ENCODE measurements at regions not wholly inside any gene's neighbourhood (a gene's known extent, or its start where the extent isn't known, plus 50 kb on each side); places are given as distances from the start of the nearest gene placed in this dataset.
"Not testable (repeated sequence)": the region's sequence is repeated elsewhere in the genome, so short reads cannot be mapped to it uniquely, and the experiment has no call there.

DNA sequence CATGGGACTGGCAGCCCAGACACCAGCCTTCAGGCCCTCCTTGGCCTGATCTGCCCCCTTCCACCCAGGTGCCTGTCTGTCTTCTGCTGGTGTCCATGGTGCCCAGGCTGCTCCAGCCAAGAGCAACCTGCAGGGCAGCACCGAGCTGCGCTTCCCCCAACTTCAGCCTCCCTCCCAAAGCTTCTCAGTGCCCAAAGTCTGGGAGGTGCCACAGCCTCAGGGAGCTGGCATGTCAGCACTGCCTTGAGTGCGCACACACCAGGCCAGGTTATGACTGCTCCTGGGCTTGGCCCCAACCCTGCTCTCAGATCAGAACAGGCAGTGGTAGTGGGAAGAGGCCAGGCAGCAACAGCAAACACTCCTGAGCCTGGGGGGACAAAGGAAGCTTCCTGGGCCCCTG is 304.6 kb upstream of the NRG3 start:
- no peak for DNase-seq (ENCODE audit: insufficient read length, low spot score)
- no peak for FAIRE-seq
- TF ChIP-seq TAF1 (IDR thresholded peaks at IDR 0.05; ENCODE audit: low read depth, low read length) (no peak), POLR2A (IDR thresholded peaks at IDR 0.05; ENCODE audit: low read depth, low read length) (no peak), POU2F2 (IDR thresholded peaks at IDR 0.05; ENCODE audit: low read depth, low read length) (no peak), POLR2AphosphoS5 (IDR thresholded peaks at IDR 0.05; ENCODE audit: low read depth, low read length) (no peak), PAX5 (IDR thresholded peaks at IDR 0.05; ENCODE audit: insufficient read depth, low read length, severe bottlenecking) (no peak), SPI1 (IDR thresholded peaks at IDR 0.05; ENCODE audit: low read depth, low read length) (no peak)

DNA sequence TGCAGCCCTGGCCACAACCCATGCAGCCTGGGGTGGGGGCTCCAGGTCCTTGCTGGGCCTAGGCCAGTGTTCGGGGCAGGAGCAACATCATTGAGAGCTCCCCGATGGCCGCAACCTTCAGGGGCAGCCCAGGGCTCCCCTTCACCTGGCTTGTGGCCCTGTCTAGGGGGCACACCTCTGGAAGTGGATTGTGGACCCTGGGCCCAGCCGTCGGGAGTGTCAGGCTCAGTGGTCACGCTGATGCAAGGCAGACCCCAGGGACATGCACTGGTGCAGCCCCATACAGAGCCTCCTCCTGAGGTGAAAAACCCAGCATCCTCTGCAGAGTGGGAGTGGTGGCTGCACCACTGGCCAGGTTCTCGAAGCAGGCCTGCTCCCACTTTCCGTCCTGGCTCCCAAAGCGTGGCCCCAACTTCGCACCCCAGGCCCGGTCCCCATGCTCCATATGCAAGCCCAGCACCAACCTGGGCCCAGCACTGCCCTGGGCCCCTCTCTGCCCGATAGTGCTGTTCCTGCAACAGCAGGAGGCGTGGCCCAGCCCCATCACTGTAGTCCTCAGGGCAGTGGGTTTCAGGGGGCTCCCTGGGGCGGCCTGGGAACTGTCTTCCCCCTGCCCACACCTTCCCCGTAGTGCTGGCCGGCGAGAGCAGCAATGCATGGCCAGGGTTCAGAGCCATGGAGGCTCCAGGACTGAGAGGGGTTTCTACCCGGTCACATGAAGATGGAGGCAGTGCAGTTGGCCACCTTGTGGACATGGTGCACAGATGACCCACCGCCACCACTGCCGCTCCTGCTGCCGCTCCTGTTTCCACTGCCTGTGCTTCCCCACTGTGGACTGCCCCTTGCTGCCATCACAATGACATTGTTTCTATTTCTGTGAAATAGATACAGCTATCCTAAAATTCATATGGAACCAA is 303.9 kb upstream of the NRG3 start:
- DNase-seq (ENCODE audit: insufficient read length, low spot score) (no peak), FAIRE-seq (no peak)
- TF ChIP-seq SPI1 (IDR thresholded peaks at IDR 0.05; ENCODE audit: low read depth, low read length) (no peak), POLR2AphosphoS5 (IDR thresholded peaks at IDR 0.05; ENCODE audit: low read depth, low read length) (no peak), PAX5 (IDR thresholded peaks at IDR 0.05; ENCODE audit: insufficient read depth, low read length, severe bottlenecking) (no peak), TAF1 (IDR thresholded peaks at IDR 0.05; ENCODE audit: low read depth, low read length) (no peak), POLR2A (IDR thresholded peaks at IDR 0.05; ENCODE audit: low read depth, low read length) (no peak), POU2F2 (IDR thresholded peaks at IDR 0.05; ENCODE audit: low read depth, low read length) (no peak)

DNA sequence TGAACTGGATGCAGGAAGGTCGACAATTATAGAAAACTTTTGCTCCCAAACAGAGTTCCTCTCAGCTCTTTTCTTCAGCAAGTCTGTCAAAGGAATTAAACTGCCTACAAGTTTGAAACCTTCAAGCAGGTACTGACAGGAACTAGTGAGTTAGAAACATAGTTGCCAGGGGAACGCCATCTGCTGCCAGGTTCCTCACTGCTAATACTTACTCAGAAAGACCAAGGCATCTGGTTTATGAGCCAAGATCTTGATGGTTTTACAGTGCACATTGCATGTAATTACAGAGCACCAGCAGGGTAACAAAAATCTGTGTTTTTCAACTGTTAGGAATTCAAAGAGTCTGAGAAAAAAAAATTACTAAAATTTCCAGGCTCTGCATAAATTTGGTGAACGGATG is 300.0 kb upstream of the NRG3 start:
- TF ChIP-seq POU2F2 (IDR thresholded peaks at IDR 0.05; ENCODE audit: low read depth, low read length): no peak
- TF ChIP-seq POLR2AphosphoS5 (IDR thresholded peaks at IDR 0.05; ENCODE audit: low read depth, low read length): no peak
- TF ChIP-seq TAF1 (IDR thresholded peaks at IDR 0.05; ENCODE audit: low read depth, low read length): no peak
- TF ChIP-seq PAX5 (IDR thresholded peaks at IDR 0.05; ENCODE audit: insufficient read depth, low read length, severe bottlenecking): no peak
- TF ChIP-seq POLR2A (IDR thresholded peaks at IDR 0.05; ENCODE audit: low read depth, low read length): no peak
- TF ChIP-seq SPI1 (IDR thresholded peaks at IDR 0.05; ENCODE audit: low read depth, low read length): no peak
- no peak for DNase-seq (ENCODE audit: insufficient read length, low spot score)
- FAIRE-seq: no peak

DNA sequence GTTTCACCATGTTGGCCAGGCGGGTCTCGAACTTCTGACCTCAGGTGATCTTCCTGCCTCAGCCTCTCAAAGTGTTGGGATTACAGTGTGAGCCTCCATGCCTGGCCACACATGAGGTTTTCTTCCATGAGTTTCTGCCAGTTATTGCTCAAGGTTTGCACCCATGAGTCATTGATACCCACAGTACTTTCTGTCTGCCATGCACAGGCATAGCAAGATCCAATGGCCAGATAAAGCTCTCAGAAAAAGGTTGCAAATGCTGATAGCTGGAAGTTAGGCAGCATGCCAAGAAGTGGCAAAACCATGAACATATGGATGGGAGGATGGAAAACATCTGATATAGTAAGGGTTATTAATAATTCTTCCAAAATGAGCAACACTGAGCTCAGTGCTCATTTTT is 298.7 kb upstream of the NRG3 start:
- TF ChIP-seq POLR2A (IDR thresholded peaks at IDR 0.05; ENCODE audit: low read depth, low read length) (no peak), POU2F2 (IDR thresholded peaks at IDR 0.05; ENCODE audit: low read depth, low read length) (no peak), TAF1 (IDR thresholded peaks at IDR 0.05; ENCODE audit: low read depth, low read length) (no peak), SPI1 (IDR thresholded peaks at IDR 0.05; ENCODE audit: low read depth, low read length) (no peak), POLR2AphosphoS5 (IDR thresholded peaks at IDR 0.05; ENCODE audit: low read depth, low read length) (no peak), PAX5 (IDR thresholded peaks at IDR 0.05; ENCODE audit: insufficient read depth, low read length, severe bottlenecking) (no peak)
- FAIRE-seq (no peak), DNase-seq (ENCODE audit: insufficient read length, low spot score) (no peak)

DNA sequence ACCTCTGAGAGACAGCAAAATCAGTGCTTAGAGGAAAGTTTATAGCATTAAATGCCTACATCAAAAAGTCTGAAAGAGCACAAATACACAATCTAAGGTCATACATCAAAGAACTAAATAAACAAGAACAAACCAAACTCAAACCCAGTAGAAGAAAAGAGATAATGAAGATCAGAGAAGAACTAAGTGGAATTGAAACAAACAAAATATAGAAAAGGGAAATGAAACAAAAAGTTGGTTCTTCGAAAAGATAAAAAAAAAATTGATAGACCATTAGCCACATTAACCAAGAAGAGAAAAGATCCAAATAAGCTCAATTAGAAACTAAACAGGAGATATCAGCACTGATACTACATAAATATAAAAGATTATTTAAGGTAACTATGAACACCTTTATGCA is 280.0 kb upstream of the NRG3 start:
- no peak for FAIRE-seq
- TF ChIP-seq POLR2AphosphoS5 (IDR thresholded peaks at IDR 0.05; ENCODE audit: low read depth, low read length) (no peak), POU2F2 (IDR thresholded peaks at IDR 0.05; ENCODE audit: low read depth, low read length) (no peak), POLR2A (IDR thresholded peaks at IDR 0.05; ENCODE audit: low read depth, low read length) (no peak), TAF1 (IDR thresholded peaks at IDR 0.05; ENCODE audit: low read depth, low read length) (no peak), SPI1 (IDR thresholded peaks at IDR 0.05; ENCODE audit: low read depth, low read length) (no peak; the same call in 1 of the 2 replicates), PAX5 (IDR thresholded peaks at IDR 0.05; ENCODE audit: insufficient read depth, low read length, severe bottlenecking) (no peak)

DNA sequence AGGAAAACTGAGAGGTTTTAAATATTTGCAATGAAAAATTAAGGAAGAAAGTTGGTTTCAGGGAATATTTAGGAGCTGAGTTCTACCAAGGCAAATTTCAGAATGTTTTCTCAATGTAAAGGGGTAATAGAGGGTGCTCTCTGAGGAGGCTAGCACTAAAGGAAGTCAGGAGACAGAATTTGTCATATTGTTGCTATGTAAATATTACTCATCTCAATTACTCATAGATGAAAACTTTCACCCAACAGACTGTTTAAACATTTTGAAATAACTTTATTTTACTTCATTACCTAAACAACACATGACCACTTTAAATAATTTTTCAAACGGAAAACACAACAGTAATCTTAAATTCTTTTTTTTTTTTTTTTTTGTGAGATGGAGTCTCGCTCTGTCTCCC is 274.8 kb upstream of the NRG3 start:
- FAIRE-seq (no peak), DNase-seq (ENCODE audit: insufficient read length, low spot score) (no peak)
- TF ChIP-seq POU2F2 (IDR thresholded peaks at IDR 0.05; ENCODE audit: low read depth, low read length): no peak
- no peak for TF ChIP-seq TAF1 (IDR thresholded peaks at IDR 0.05; ENCODE audit: low read depth, low read length)
- no peak for TF ChIP-seq POLR2AphosphoS5 (IDR thresholded peaks at IDR 0.05; ENCODE audit: low read depth, low read length)
- TF ChIP-seq POLR2A (IDR thresholded peaks at IDR 0.05; ENCODE audit: low read depth, low read length): no peak
- no peak for TF ChIP-seq SPI1 (IDR thresholded peaks at IDR 0.05; ENCODE audit: low read depth, low read length)
- TF ChIP-seq PAX5 (IDR thresholded peaks at IDR 0.05; ENCODE audit: insufficient read depth, low read length, severe bottlenecking): no peak

More for the DNA sequence above, 280.0 kb upstream of the NRG3 start:
- no peak for DNase-seq (ENCODE audit: insufficient read length, low spot score)

DNA sequence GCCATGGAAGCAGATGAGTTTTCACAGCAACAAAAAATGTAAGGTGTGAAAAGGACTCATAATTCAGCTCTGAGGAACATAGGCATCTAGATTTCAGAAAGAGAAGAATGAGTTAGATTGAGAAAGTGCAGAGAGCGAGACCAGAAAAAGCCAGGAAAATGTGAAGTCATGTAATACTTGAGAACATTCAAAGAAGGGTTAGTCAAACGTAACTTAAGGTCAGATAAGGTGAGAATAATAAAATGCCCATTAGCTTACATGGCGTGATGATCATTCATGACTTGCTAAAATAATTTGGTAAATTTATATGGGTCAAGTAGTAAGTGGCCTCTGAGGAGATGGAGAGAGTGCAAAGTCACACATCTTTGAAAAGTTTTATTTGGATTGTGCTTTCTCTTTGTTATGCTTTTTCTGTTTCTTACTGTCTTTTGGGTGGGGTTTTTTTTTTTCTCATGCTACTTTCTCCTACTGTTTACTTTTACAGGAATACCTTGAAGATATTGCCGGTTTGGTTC is 271.8 kb upstream of the NRG3 start:
- TF ChIP-seq POLR2A (IDR thresholded peaks at IDR 0.05; ENCODE audit: low read depth, low read length): no peak
- no peak for TF ChIP-seq POU2F2 (IDR thresholded peaks at IDR 0.05; ENCODE audit: low read depth, low read length)
- no peak for TF ChIP-seq TAF1 (IDR thresholded peaks at IDR 0.05; ENCODE audit: low read depth, low read length)
- TF ChIP-seq SPI1 (IDR thresholded peaks at IDR 0.05; ENCODE audit: low read depth, low read length): no peak
- TF ChIP-seq POLR2AphosphoS5 (IDR thresholded peaks at IDR 0.05; ENCODE audit: low read depth, low read length): no peak
- FAIRE-seq (no peak), DNase-seq (ENCODE audit: insufficient read length, low spot score) (no peak)

DNA sequence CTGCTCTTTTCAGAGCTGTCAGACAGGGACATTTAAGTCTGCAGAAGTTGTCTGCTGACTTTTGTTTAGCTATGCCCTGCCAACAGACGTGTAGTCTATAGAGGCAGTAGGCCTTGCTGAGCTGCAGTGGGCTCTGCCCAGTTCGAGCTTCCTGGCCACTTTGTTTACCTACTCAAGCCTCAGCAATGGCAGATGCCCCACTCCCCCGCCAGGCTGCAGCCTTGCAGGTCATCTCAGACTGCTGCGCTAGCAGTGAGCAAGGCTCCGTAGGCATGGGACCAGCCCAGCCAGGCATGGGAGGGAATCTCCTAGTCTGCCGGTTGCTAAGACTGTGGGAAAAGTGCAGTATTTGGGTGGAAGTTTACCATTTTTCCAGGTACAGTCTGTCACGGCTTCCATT is 230.5 kb upstream of the NRG3 start:
- FAIRE-seq; DNase-seq (ENCODE audit: insufficient read length, low spot score): not testable (repeated sequence)

DNA sequence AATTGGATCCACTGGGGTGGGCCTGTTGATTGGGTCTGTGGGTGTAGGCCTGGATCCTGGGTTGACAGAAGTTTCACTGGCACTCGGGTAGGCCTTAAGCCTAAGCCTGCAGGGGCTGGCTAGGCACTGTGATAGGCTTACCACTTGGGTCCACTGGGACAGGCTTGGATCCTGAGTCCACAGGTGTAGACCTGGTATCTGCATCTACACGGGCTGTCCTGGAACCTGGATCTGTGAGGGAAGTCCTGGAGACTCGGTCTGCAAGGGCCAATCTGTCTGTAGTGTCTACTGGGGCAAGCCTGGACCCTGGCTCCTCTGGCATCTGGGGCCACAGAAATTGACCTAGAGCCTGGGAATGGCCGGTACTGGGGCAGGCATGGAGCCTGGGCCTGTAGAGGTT is 219.0 kb upstream of the NRG3 start:
- no peak for FAIRE-seq
- no peak for TF ChIP-seq POLR2AphosphoS5 (IDR thresholded peaks at IDR 0.05; ENCODE audit: low read depth, low read length)
- TF ChIP-seq PAX5 (IDR thresholded peaks at IDR 0.05; ENCODE audit: insufficient read depth, low read length, severe bottlenecking): no peak
- TF ChIP-seq POLR2A (IDR thresholded peaks at IDR 0.05; ENCODE audit: low read depth, low read length): no peak
- TF ChIP-seq TAF1 (IDR thresholded peaks at IDR 0.05; ENCODE audit: low read depth, low read length): no peak
- TF ChIP-seq SPI1 (IDR thresholded peaks at IDR 0.05; ENCODE audit: low read depth, low read length): no peak
- TF ChIP-seq POU2F2 (IDR thresholded peaks at IDR 0.05; ENCODE audit: low read depth, low read length): no peak

More for the DNA sequence above, 219.0 kb upstream of the NRG3 start:
- no peak for DNase-seq (ENCODE audit: insufficient read length, low spot score)

All from GM12891 (cell line).